HUES64 (cell line): ENCODE measurements at regions not wholly inside any gene's neighbourhood (a gene's known extent, or its start where the extent isn't known, plus 50 kb on each side); places are given as distances from the start of the nearest gene placed in this dataset.

ENCODE experiments used
- H3K27ac ChIP-seq: 2 replicates; pipeline ENCODE4 v1.7.0; 2013; ENCODE audit warnings: low read depth, low read length, inconsistent platforms
- H3K27me3 ChIP-seq: 2 replicates; pipeline ENCODE4 v1.6.1; 2013; ENCODE audit warnings: mild to moderate bottlenecking, low read length; ENCODE audit not compliant: insufficient read depth
- H3K36me3 ChIP-seq: 2 replicates; pipeline ENCODE4 v1.6.1; 2013; ENCODE audit warnings: mild to moderate bottlenecking, low read length; ENCODE audit not compliant: insufficient read depth
- H3K4me1 ChIP-seq: 2 replicates; pipeline ENCODE4 v1.6.1; 2013; ENCODE audit warnings: mild to moderate bottlenecking, low read length, moderate library complexity; ENCODE audit not compliant: insufficient read depth
- H3K4me3 ChIP-seq: 2 replicates; pipeline ENCODE4 v1.5.1; 2013; ENCODE audit warnings: mild to moderate bottlenecking, low read length, moderate library complexity
- H3K9ac ChIP-seq: 2 replicates; pipeline ENCODE4 v1.6.1; 2013; ENCODE audit warnings: mild to moderate bottlenecking, low read depth, low read length
- H3K9me3 ChIP-seq: 2 replicates; pipeline ENCODE4 v1.6.1; 2013; ENCODE audit warnings: low read depth, low read length; ENCODE audit not compliant: insufficient read depth
- WGBS: fragments of 150-250, 120-280 bp; methylation state at CpG from one replicate; pipeline ENCODE4 v1.1.7; 2013; ENCODE audit warnings: missing lambda C conversion rate; 5-methylcytosine and 5-hydroxymethylcytosine counted together

GRCh38 chr16:54631782-54632181, 298.9 kb upstream of the IRX5 start:
- WGBS, result 91% methylated on average over 4 of the region's 4 CpGs
- no peak overlapping the region for H3K4me3 ChIP-seq
- H3K27me3 ChIP-seq, result no peaks in the 10 kb centered on the region
- no peaks in the 10 kb centered on the region for H3K36me3 ChIP-seq
- H3K4me1 ChIP-seq, result peaks cover 5% of the 10 kb centered on the region; the same call in 1 of the 2 replicates
- no peak overlapping the region for H3K27ac ChIP-seq
- H3K9me3 ChIP-seq, result no peaks in the 10 kb centered on the region
- no peak overlapping the region for H3K9ac ChIP-seq

- H3K27ac ChIP-seq, result no peak overlapping the region
- H3K9me3 ChIP-seq, result no peaks in the 10 kb centered on the region
- no peaks in the 10 kb centered on the region for H3K27me3 ChIP-seq
- WGBS, result 97% methylated on average over 4 of the region's 4 CpGs
- no peak overlapping the region for H3K4me3 ChIP-seq
- H3K4me1 ChIP-seq, result peaks cover 5% of the 10 kb centered on the region; the same call in 1 of the 2 replicates
- no peaks in the 10 kb centered on the region for H3K36me3 ChIP-seq
- no peak overlapping the region for H3K9ac ChIP-seq
Measured at GRCh38 chr16:54630284-54630967, 300.2 kb upstream of the IRX5 start.

GRCh38 chr16:54628796-54629625, 301.7 kb upstream of the IRX5 start:
- H3K4me3 ChIP-seq, result no peak overlapping the region

GRCh38 chr16:54627616-54628015, 303.0 kb upstream of the IRX5 start:
- Histone ChIP-seq H3K9me3 (no peaks in the 10 kb centered on the region), H3K4me1 (peaks cover 5% of the 10 kb centered on the region; the same call in 1 of the 2 replicates), H3K4me3 (no peak overlapping the region), H3K36me3 (no peaks in the 10 kb centered on the region), H3K27me3 (no peaks in the 10 kb centered on the region), H3K9ac (no peak overlapping the region), H3K27ac (no peak overlapping the region)
- WGBS, result 93% methylated on average over 4 of the region's 4 CpGs

More at GRCh38 chr16:54628796-54629625, 301.7 kb upstream of the IRX5 start:
- H3K27ac ChIP-seq, result no peak overlapping the region
- H3K9ac ChIP-seq, result no peak overlapping the region
- no peaks in the 10 kb centered on the region for H3K9me3 ChIP-seq
- no peaks in the 10 kb centered on the region for H3K27me3 ChIP-seq
- no peaks in the 10 kb centered on the region for H3K36me3 ChIP-seq
- H3K4me1 ChIP-seq, result peaks cover 5% of the 10 kb centered on the region; the same call in 1 of the 2 replicates
- WGBS, result 89% methylated on average over 17 of the region's 17 CpGs

- WGBS, result 96% methylated on average over 7 of the region's 7 CpGs
- Histone ChIP-seq H3K27me3 (no peaks in the 10 kb centered on the region), H3K4me1 (no peaks in the 10 kb centered on the region), H3K36me3 (no peaks in the 10 kb centered on the region), H3K4me3 (no peak overlapping the region), H3K27ac (no peak overlapping the region), H3K9ac (no peak overlapping the region), H3K9me3 (peaks cover 8% of the 10 kb centered on the region; the same call in 1 of the 2 replicates)
Measured at GRCh38 chr16:54623636-54624035, 307.0 kb upstream of the IRX5 start.

GRCh38 chr16:54620197-54620596, 310.5 kb upstream of the IRX5 start:
- H3K9ac ChIP-seq, result no peak overlapping the region
- H3K4me3 ChIP-seq, result no peak overlapping the region
- H3K4me1 ChIP-seq, result no peaks in the 10 kb centered on the region
- H3K27ac ChIP-seq, result no peak overlapping the region
- H3K27me3 ChIP-seq, result no peaks in the 10 kb centered on the region
- peaks cover 10% of the 10 kb centered on the region; the same call in 1 of the 2 replicates for H3K9me3 ChIP-seq
- 97% methylated on average over 3 of the region's 3 CpGs for WGBS
- no peaks in the 10 kb centered on the region for H3K36me3 ChIP-seq

GRCh38 chr16:54616610-54617009, 314.1 kb upstream of the IRX5 start:
- 93% methylated on average over 5 of the region's 5 CpGs for WGBS
- no peaks in the 10 kb centered on the region for H3K27me3 ChIP-seq
- H3K27ac ChIP-seq, result no peak overlapping the region
- no peaks in the 10 kb centered on the region for H3K4me1 ChIP-seq
- no peaks in the 10 kb centered on the region for H3K36me3 ChIP-seq
- no peak overlapping the region for H3K9ac ChIP-seq
- peaks cover 10% of the 10 kb centered on the region; the same call in 1 of the 2 replicates for H3K9me3 ChIP-seq
- no peak overlapping the region for H3K4me3 ChIP-seq

- no CpG with 5 or more reads among the region's 1 CpG for WGBS
- Histone ChIP-seq H3K9ac (no peak overlapping the region), H3K4me3 (no peak overlapping the region), H3K36me3 (no peaks in the 10 kb centered on the region), H3K27ac (no peak overlapping the region), H3K4me1 (no peaks in the 10 kb centered on the region), H3K9me3 (peaks cover 6% of the 10 kb centered on the region; the same call in 1 of the 2 replicates), H3K27me3 (no peaks in the 10 kb centered on the region)
Measured at GRCh38 chr16:54605536-54606066, 319.0 kb upstream of the IRX3 start.

GRCh38 chr16:54602666-54603065, 316.1 kb upstream of the IRX3 start:
- WGBS, result 95% methylated on average over 5 of the region's 6 CpGs
- no peak overlapping the region for H3K27ac ChIP-seq
- no peak overlapping the region for H3K4me3 ChIP-seq
- H3K9ac ChIP-seq, result no peak overlapping the region
- H3K4me1 ChIP-seq, result no peaks in the 10 kb centered on the region
- H3K36me3 ChIP-seq, result no peaks in the 10 kb centered on the region
- no peaks in the 10 kb centered on the region for H3K27me3 ChIP-seq
- H3K9me3 ChIP-seq, result peaks cover 6% of the 10 kb centered on the region; the same call in 1 of the 2 replicates

GRCh38 chr16:54597222-54597621, 310.6 kb upstream of the IRX3 start:
- Histone ChIP-seq H3K4me1 (peaks cover 18% of the 10 kb centered on the region; the same call in 1 of the 2 replicates), H3K27me3 (peaks cover 35% of the 10 kb centered on the region), H3K27ac (no peak overlapping the region), H3K36me3 (no peaks in the 10 kb centered on the region), H3K9me3 (no peaks in the 10 kb centered on the region), H3K9ac (no peak overlapping the region), H3K4me3 (no peak overlapping the region)

- WGBS, result 44% methylated on average over 2 of the region's 2 CpGs
- H3K4me1 ChIP-seq, result peaks cover 34% of the 10 kb centered on the region
Measured at GRCh38 chr16:54595621-54596020, 309.0 kb upstream of the IRX3 start.

More at GRCh38 chr16:54595621-54596020, 309.0 kb upstream of the IRX3 start:
- Histone ChIP-seq H3K9me3 (no peaks in the 10 kb centered on the region), H3K9ac (no peak overlapping the region), H3K4me3 (no peak overlapping the region), H3K36me3 (no peaks in the 10 kb centered on the region), H3K27me3 (peaks cover 35% of the 10 kb centered on the region), H3K27ac (no peak overlapping the region)
